K562 (cell line): ENCODE measurements at regions not wholly inside any gene's neighbourhood (a gene's known extent, or its start where the extent isn't known, plus 50 kb on each side); places are given as distances from the start of the nearest gene placed in this dataset.

Experiments
- ETV5 ChIP-seq: sonication (generic); formaldehyde crosslinking; IDR thresholded peaks from 2 replicates; pipeline ENCODE4 v1.4.0; 2020; ENCODE audit warnings: low read depth, mild to moderate bottlenecking, missing genetic modification reagents
- JUND ChIP-seq, 2 experiments: IDR thresholded peaks; 2 replicates in 1 of 2; 3 replicates in 1 of 2; pipeline ENCODE4 v1.6.1; 2011; ENCODE audit warnings: borderline replicate concordance in 2 of 2, low read depth in 2 of 2, low read length in 2 of 2, improper control_type of control experiment in 1 of 2, missing biosample characterization in 1 of 2, missing genetic modification characterization in 1 of 2, missing genetic modification reagents in 1 of 2
- KAT2B ChIP-seq: IDR thresholded peaks from one replicate; pipeline ENCODE4 v1.6.1; 2012; ENCODE audit warnings: low read depth, mild to moderate bottlenecking, control low read depth, inconsistent platforms, low read length, moderate library complexity
- KDM4B ChIP-seq, 2 experiments: fragments of 450-650 bp in 1 of 2; sonication (generic) in 1 of 2; IDR thresholded peaks; 2 replicates each; pipeline ENCODE4 v1.6.1; 2016 to 2017; ENCODE audit warnings: borderline replicate concordance in 2 of 2, antibody characterized with exemption in 1 of 2, low read depth in 1 of 2, mild to moderate bottlenecking in 1 of 2
- MAFF ChIP-seq: IDR thresholded peaks from 2 replicates; pipeline ENCODE4 v1.6.1; 2012; ENCODE audit warnings: low read length, improper control_type of control experiment
- MXI1 ChIP-seq: IDR thresholded peaks from 2 replicates; pipeline ENCODE4 v1.6.1; 2011; ENCODE audit warnings: low read depth, mild to moderate bottlenecking, improper control_type of control experiment, low read length
- RFX5 ChIP-seq: IDR thresholded peaks from 2 replicates; pipeline ENCODE4 v1.6.1; 2011; ENCODE audit warnings: low read depth, mild to moderate bottlenecking, improper control_type of control experiment, low read length
- RNF219 ChIP-seq: fragments of 250-450 bp; sonication (Bioruptor Pico); IDR thresholded peaks from 2 replicates; pipeline ENCODE4 v1.5.0; 2022; ENCODE audit warnings: mild to moderate bottlenecking
- STAT5A ChIP-seq: IDR thresholded peaks from 2 replicates; pipeline ENCODE4 v1.6.1; 2012; ENCODE audit warnings: low read length, inconsistent platforms, borderline replicate concordance
- ZFPM2 ChIP-seq: fragments of 250-450 bp; sonication (Bioruptor Pico); IDR thresholded peaks from 2 replicates; pipeline ENCODE4 v1.5.1; 2022; ENCODE audit warnings: mild to moderate bottlenecking

GRCh38 chr7:68813551-68814080 is 784.7 kb upstream of the AUTS2 start:
- TF ChIP-seq MAFF (no peak), JUND (IDR thresholded peaks at IDR 0.05; ENCODE audit: borderline replicate concordance, low read depth, low read length) (no peak), JUND (tag; IDR thresholded peaks at IDR 0.05; ENCODE audit: borderline replicate concordance, low read depth, low read length) (no peak), STAT5A (no peak), MXI1 (no peak), KDM4B (IDR thresholded peaks at IDR 0.05; ENCODE audit: borderline replicate concordance in 2 of 2, low read depth in 1 of 2) (no peak), ETV5 (no peak), RFX5 (no peak), KAT2B (no peak), ZFPM2 (CRISPR knock-in tag) (no peak), RNF219 (CRISPR knock-in tag) (no peak)
